ENCODE measurements at regions not wholly inside any gene's neighbourhood (a gene's known extent, or its start where the extent isn't known, plus 50 kb on each side); places are given as distances from the start of the nearest gene placed in this dataset.

DNA sequence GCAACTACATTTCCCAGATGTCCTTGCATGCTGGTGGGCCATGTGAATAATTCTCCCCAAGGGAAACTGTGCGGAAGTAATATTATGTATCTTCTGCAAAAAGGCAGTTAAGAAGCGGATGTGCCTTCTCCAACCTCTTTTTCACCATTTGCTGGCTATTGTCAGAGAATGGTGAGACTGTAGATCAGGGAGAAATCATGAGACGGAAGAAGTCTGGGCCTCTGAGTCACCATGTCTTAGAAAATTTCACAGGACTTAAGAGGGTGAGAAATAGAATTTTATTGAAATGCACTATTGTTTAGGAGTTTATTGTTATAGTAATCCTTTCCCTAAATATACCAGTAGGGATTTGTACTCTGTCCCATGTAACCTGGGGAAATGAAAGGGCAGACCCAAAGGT is 298.7 kb upstream of the ZC3H12C start:
- no peak for DNase-seq
- TF ChIP-seq, protein P1, sequence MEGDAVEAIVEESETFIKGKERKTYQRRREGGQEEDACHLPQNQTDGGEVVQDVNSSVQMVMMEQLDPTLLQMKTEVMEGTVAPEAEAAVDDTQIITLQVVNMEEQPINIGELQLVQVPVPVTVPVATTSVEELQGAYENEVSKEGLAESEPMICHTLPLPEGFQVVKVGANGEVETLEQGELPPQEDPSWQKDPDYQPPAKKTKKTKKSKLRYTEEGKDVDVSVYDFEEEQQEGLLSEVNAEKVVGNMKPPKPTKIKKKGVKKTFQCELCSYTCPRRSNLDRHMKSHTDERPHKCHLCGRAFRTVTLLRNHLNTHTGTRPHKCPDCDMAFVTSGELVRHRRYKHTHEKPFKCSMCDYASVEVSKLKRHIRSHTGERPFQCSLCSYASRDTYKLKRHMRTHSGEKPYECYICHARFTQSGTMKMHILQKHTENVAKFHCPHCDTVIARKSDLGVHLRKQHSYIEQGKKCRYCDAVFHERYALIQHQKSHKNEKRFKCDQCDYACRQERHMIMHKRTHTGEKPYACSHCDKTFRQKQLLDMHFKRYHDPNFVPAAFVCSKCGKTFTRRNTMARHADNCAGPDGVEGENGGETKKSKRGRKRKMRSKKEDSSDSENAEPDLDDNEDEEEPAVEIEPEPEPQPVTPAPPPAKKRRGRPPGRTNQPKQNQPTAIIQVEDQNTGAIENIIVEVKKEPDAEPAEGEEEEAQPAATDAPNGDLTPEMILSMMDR (IDR thresholded peaks at IDR 0.05): no peak
- H3K27ac ChIP-seq: no peak overlapping the region
- intact Hi-C loops (cut with DNase I): no loop called here
- no peaks in the 10 kb centered on the region for H3K4me1 ChIP-seq
- no peak overlapping the region for H3K9ac ChIP-seq (ENCODE audit: low read depth in 2 of 2, low read length in 2 of 2)
- no peaks in the 10 kb centered on the region for H3K9me3 ChIP-seq
- no peak overlapping the region for H3K4me3 ChIP-seq
- no peaks in the 10 kb centered on the region for H3K36me3 ChIP-seq
- H3K27me3 ChIP-seq: no peaks in the 10 kb centered on the region

DNA sequence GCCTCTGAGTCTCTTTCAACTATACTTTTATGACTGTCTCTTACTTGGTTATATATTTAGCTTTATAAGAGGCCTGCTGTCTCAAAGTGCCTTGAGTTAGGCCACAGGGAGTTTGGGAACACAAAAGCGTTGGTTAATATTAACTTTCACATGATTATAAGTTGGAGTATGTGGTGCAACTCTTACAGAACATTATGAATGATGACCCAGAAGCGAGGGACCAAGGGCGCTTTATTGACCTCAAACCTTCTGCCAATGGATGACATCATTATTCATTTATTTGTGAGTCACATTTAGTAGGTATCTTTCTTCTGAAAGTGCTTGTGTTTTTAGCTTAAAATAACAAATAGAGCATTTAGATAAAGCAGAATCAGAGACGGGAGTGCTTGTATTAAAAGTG is 298.0 kb upstream of the ZC3H12C start:
- H3K36me3 ChIP-seq: no peaks in the 10 kb centered on the region
- intact Hi-C loops (cut with DNase I): no loop called here
- DNase-seq: no peak
- no peaks in the 10 kb centered on the region for H3K4me1 ChIP-seq
- H3K4me3 ChIP-seq: no peak overlapping the region
- no peak overlapping the region for H3K9ac ChIP-seq (ENCODE audit: low read depth in 2 of 2, low read length in 2 of 2)
- H3K27ac ChIP-seq: no peak overlapping the region
- H3K9me3 ChIP-seq: no peaks in the 10 kb centered on the region
- TF ChIP-seq, protein P1 (IDR thresholded peaks at IDR 0.05): no peak
- no peaks in the 10 kb centered on the region for H3K27me3 ChIP-seq

DNA sequence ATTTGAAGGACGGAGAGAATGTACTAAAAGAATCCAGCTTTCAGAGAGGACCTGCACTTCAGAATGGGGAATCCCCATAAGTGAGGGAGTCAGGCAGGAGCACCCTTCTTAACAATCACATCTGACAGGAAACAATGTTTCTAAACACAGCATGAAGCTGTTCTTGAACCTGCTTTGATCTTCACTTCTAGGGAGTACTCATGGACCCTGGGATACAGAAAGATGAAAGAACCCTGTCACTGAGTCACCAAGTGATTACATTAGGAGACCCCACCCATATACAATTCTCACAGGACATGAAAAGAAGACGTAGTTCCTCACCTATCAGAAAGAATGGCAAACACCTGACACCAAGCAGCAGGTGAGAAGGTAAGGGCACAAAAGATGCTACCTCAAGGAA is 296.9 kb upstream of the ZC3H12C start:
- Histone ChIP-seq H3K9ac (ENCODE audit: low read depth in 2 of 2, low read length in 2 of 2) (no peak overlapping the region), H3K4me1 (no peaks in the 10 kb centered on the region), H3K27me3 (no peaks in the 10 kb centered on the region), H3K27ac (no peak overlapping the region), H3K9me3 (no peaks in the 10 kb centered on the region), H3K4me3 (no peak overlapping the region), H3K36me3 (no peaks in the 10 kb centered on the region)
- no peak for DNase-seq
- intact Hi-C loops (cut with DNase I): no loop called here
- TF ChIP-seq, protein P1 (IDR thresholded peaks at IDR 0.05): no peak

DNA sequence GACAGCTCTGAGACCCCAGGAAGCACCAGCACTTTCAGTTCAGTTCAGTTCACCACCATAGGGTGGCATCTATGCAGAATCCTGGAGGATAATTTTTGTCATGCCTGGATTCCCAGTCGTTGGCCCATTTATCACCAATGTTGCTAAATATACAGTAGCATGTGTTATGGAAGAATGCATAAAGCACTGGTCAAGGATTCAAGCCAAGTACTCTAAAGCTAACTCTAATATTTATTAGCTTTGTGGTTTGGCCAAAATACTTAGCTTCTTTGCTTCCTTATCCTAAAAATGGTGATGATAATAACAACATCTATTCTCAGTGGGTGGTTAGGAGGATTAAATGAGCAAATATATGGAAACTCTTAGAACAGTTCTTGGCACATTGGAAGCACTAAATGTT is 294.7 kb upstream of the ZC3H12C start:
- Histone ChIP-seq H3K27me3 (no peaks in the 10 kb centered on the region), H3K36me3 (no peaks in the 10 kb centered on the region), H3K4me3 (no peak overlapping the region), H3K27ac (no peak overlapping the region), H3K9me3 (no peaks in the 10 kb centered on the region), H3K9ac (ENCODE audit: low read depth in 2 of 2, low read length in 2 of 2) (no peak overlapping the region), H3K4me1 (no peaks in the 10 kb centered on the region)
- DNase-seq: no peak
- TF ChIP-seq, protein P1 (IDR thresholded peaks at IDR 0.05): no peak
- intact Hi-C loops (cut with DNase I): no loop called here

DNA sequence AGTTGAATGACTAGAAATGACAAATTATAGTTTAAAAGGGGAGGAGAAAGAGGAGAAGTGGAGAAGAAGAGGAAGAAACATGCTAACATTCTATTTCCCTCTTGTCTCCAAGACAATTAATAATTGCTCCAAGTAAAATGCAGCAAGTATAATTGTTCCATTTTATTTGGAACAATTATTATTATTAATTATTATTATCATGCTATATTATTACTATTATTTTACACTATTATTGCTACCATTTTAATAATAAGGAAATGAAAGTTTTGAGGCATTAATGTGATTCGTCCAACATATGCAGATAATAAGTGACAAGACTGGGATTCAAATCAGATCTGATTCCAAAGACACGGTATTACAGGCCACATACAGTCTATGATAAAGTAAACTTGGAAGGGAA is 293.6 kb upstream of the ZC3H12C start:
- TF ChIP-seq, protein P1 (IDR thresholded peaks at IDR 0.05): no peak
- no peak overlapping the region for H3K27ac ChIP-seq
- H3K9ac ChIP-seq (ENCODE audit: low read depth in 2 of 2, low read length in 2 of 2): no peak overlapping the region
- no peaks in the 10 kb centered on the region for H3K27me3 ChIP-seq
- intact Hi-C loops (cut with DNase I): no loop called here
- H3K4me3 ChIP-seq: no peak overlapping the region
- no peak for DNase-seq
- H3K36me3 ChIP-seq: no peaks in the 10 kb centered on the region
- H3K9me3 ChIP-seq: no peaks in the 10 kb centered on the region
- H3K4me1 ChIP-seq: no peaks in the 10 kb centered on the region

DNA sequence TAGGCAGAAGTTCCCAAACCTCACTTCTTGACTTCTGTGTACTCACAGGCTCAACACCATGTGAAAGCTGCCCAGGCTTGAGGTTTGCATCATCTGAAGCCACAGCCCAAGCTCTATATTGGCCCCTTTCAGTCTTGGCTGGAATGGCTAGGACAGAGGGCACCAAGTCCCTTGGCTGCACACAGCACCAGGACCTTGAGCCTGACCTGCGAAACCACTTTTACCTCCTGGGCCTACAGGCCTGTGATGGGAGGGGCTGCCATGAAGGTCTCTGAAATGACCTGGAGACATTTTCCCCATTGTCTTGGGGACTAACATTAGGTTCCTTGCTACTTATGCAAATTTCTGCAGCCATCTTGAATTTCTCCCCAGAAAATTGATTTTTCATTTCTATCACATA is 288.3 kb upstream of the ZC3H12C start:
- H3K4me3 ChIP-seq: no peak overlapping the region
- intact Hi-C loops (cut with DNase I): no loop called here
- TF ChIP-seq, protein P1 (IDR thresholded peaks at IDR 0.05): no peak
- H3K4me1 ChIP-seq: no peaks in the 10 kb centered on the region
- no peak overlapping the region for H3K9ac ChIP-seq (ENCODE audit: low read depth in 2 of 2, low read length in 2 of 2)
- H3K27ac ChIP-seq: no peak overlapping the region
- H3K9me3 ChIP-seq: no peaks in the 10 kb centered on the region
- no peaks in the 10 kb centered on the region for H3K36me3 ChIP-seq
- no peaks in the 10 kb centered on the region for H3K27me3 ChIP-seq
- no peak for DNase-seq
